ENCODE measurements at regions not wholly inside any gene's neighbourhood (a gene's known extent, or its start where the extent isn't known, plus 50 kb on each side); places are given as distances from the start of the nearest gene placed in this dataset.

GRCh38 chr2:239507576-239508258 is 106.9 kb upstream of the HDAC4 start (continued):
- no peak for TF ChIP-seq ZNF407 (IDR thresholded peaks at IDR 0.05; ENCODE audit: low read depth)
- no peak for TF ChIP-seq RBM15 (IDR thresholded peaks at IDR 0.05; ENCODE audit: insufficient read depth, low read length)
